ENCODE measurements at regions not wholly inside any gene's neighbourhood (a gene's known extent, or its start where the extent isn't known, plus 50 kb on each side); places are given as distances from the start of the nearest gene placed in this dataset.

GRCh38 chr4:107213880-107214279 lies 177.8 kb upstream of the DKK2 start:
- TF ChIP-seq RAD21 (IDR thresholded peaks at IDR 0.05; ENCODE audit: insufficient read depth, low read depth, low read length): no peak
- no peak for TF ChIP-seq IRF3 (IDR thresholded peaks at IDR 0.05)
- no peak for TF ChIP-seq EZH2 (IDR thresholded peaks at IDR 0.05; ENCODE audit: borderline replicate concordance, control insufficient read depth, low read depth, low read length)
- no peak for TF ChIP-seq SMARCA5 (IDR thresholded peaks at IDR 0.05)
- no peak for TF ChIP-seq KAT2A (conservative IDR thresholded peaks at IDR 0.05; ENCODE audit: control insufficient read depth, low read depth, low read length)
- TF ChIP-seq ZNF24 (IDR thresholded peaks at IDR 0.05): no peak
- TF ChIP-seq, protein P1, sequence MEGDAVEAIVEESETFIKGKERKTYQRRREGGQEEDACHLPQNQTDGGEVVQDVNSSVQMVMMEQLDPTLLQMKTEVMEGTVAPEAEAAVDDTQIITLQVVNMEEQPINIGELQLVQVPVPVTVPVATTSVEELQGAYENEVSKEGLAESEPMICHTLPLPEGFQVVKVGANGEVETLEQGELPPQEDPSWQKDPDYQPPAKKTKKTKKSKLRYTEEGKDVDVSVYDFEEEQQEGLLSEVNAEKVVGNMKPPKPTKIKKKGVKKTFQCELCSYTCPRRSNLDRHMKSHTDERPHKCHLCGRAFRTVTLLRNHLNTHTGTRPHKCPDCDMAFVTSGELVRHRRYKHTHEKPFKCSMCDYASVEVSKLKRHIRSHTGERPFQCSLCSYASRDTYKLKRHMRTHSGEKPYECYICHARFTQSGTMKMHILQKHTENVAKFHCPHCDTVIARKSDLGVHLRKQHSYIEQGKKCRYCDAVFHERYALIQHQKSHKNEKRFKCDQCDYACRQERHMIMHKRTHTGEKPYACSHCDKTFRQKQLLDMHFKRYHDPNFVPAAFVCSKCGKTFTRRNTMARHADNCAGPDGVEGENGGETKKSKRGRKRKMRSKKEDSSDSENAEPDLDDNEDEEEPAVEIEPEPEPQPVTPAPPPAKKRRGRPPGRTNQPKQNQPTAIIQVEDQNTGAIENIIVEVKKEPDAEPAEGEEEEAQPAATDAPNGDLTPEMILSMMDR (IDR thresholded peaks at IDR 0.05 in 2 of 3, conservative IDR thresholded peaks at IDR 0.05 in 1 of 3; ENCODE audit: control insufficient read depth in 2 of 3, extremely low read depth in 1 of 3, insufficient read depth in 1 of 3, low read depth in 3 of 3, low read length in 3 of 3): no peak
- TF ChIP-seq ZSCAN29 (IDR thresholded peaks at IDR 0.05): no peak
- no peak for TF ChIP-seq NRF1 (conservative IDR thresholded peaks at IDR 0.05; ENCODE audit: low read depth, low read length)
- no peak for TF ChIP-seq TAF1 (IDR thresholded peaks at IDR 0.05; ENCODE audit: borderline replicate concordance, low read depth, low read length)
- TF ChIP-seq TCF12 (IDR thresholded peaks at IDR 0.05; ENCODE audit: low read depth, low read length): no peak
- TF ChIP-seq CREB1 (IDR thresholded peaks at IDR 0.05; ENCODE audit: low read depth): no peak
- TF ChIP-seq SIN3A (IDR thresholded peaks at IDR 0.05; ENCODE audit: low read depth, low read length): no peak
- TF ChIP-seq SUZ12 (IDR thresholded peaks at IDR 0.05; ENCODE audit: unreplicated experiment): no peak
